GM18909 (cell line): ENCODE measurements at regions not wholly inside any gene's neighbourhood (a gene's known extent, or its start where the extent isn't known, plus 50 kb on each side); places are given as distances from the start of the nearest gene placed in this dataset.

Source experiments
- ATAC-seq: cut with Tn5 transposase; IDR thresholded peaks from one replicate; pipeline ENCODE4 v1.9.1; 2021; ENCODE audit warnings: mild to moderate bottlenecking; ENCODE audit not compliant: unreplicated experiment, poor library complexity

GRCh38 chr11:15748741-15749140 lies 607.6 kb downstream of the SOX6 start:
- ATAC-seq: no peak

DNA sequence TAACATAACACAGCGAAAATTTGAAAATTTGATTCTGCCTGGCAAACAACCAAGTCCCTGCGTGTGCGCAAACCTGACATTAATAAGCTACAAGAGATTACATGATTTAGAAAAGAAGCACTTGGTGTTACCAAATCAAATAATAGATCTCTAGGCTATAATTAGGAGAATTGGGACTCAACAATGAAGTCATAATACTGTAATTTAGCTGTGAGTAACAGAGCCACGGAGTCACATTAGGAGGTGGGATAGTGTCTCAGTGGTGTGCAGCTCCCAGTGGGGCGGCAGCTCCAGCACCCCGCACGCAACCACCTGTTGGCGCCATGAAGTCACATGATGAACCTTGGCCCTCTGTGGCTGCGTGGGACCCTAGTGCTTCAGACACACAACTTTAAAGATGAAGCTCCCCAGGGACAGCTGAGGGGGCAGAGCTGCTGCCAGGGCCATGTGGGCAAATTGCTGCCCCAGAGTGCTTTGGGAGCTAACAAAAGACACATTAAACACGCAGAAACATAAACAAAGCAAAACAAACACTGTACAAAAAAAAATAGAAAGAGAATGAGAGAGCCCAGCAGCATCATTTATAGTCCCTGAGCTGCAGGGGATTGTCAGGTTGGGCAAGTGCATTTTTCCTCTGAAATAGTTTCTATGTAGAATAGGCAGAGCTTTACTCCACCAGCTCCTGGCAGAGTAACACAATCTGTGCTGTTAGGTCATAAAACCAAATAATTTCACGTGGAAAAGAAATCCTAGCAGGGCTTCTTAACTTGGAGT lies 605.6 kb downstream of the SOX6 start:
- no peak for ATAC-seq

DNA sequence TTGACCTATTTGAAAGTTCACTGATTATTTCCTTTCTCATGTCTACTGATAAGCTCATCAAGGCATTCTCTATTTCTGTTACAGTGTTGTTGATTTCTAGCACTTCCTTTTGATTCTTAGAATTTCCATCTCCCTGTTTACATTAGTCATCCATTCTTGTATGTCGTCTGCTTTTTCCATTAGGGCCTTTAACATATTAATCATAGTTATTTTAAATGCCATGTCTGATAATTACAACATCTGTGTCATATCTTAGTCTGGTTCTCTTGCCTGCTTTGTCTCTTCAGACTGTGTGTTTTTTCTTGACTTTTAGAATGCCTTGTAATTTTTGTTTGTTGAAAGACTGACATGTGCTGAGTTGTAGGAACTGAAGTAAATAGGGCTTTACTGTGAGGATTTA lies 602.1 kb downstream of the SOX6 start:
- no peak for ATAC-seq

GRCh38 chr11:15757048-15757698 lies 599.2 kb downstream of the SOX6 start:
- ATAC-seq: no peak

GRCh38 chr11:15758857-15759465 lies 597.4 kb downstream of the SOX6 start:
- no peak for ATAC-seq

- no peak for ATAC-seq
These were observed 595.1 kb downstream of the SOX6 start for GRCh38 chr11:15761235-15761634.

GRCh38 chr11:15764326-15764725 lies 592.0 kb downstream of the SOX6 start:
- no peak for ATAC-seq

- ATAC-seq: no peak
These were observed 591.4 kb downstream of the SOX6 start for GRCh38 chr11:15764948-15765347.

GRCh38 chr11:15765530-15765929 lies 590.8 kb downstream of the SOX6 start:
- ATAC-seq: no peak

- no peak for ATAC-seq
These were observed 588.0 kb downstream of the SOX6 start for GRCh38 chr11:15768321-15768720.

DNA sequence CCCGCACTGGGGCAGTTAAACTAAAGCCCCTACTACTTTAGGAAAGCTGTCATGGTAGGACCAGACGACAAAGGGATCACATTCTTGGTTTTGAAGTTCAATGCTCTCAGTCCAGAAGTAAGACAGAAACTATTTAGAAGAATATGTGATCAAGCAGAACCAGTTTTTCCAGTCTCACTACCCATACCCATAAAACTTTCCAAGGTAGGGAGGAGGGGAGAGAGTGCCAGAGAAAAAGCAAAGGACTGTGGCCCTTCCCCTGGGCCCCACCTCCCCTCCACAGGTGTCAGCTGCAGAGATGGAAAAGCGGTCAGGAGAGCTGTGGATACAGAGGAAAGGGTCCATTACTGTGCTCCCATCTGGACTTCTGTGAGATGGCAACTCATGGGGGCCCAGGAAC lies 587.1 kb downstream of the SOX6 start:
- ATAC-seq: no peak

GRCh38 chr11:15770798-15771414 lies 585.4 kb downstream of the SOX6 start:
- ATAC-seq: no peak

DNA sequence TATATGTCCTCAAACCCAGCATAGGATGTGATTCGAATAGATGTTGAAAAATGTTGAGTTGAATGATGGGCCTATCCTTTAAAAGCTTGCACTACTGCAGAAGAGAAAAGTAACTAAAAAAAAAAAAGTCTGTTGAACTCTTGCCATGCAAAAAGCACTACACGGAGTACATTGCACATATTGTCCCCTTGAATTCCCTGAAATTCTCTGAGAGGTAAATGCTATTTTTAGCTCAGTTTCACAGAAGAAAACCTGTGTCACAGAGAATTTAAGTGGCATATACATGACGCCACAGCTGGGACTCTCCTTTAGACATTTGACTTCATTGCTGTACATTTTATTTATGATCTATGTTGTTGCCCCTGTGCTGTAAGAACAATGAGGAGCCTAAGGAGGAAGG lies 583.8 kb downstream of the SOX6 start:
- ATAC-seq: no peak

GRCh38 chr11:15772981-15773380 lies 583.4 kb downstream of the SOX6 start:
- ATAC-seq: no peak

- no peak for ATAC-seq
These were observed 582.6 kb downstream of the SOX6 start for GRCh38 chr11:15773476-15774387.

GRCh38 chr11:15774388-15774939 lies 581.9 kb downstream of the SOX6 start:
- no peak for ATAC-seq

GRCh38 chr11:15775015-15775541 lies 581.3 kb downstream of the SOX6 start:
- no peak for ATAC-seq

- no peak for ATAC-seq
These were observed 580.5 kb downstream of the SOX6 start for GRCh38 chr11:15775797-15776196.

DNA sequence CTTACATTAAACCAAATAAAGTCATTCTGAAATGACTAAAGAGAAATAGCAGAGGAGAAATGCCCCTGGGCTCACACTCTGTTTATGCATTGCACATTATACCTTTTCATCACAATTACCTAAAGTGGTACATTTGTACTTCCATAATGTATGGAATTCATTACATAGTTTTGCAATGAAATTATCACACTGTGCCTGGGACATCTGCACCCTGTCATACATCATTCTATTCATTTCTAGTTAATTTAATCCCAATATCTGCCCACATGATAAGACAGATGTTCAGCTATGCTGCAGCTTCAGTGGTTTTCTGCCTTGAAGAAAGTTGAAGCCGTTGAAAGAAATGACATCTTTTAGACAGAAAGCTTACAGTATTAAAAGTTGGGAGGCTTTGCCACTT lies 580.0 kb downstream of the SOX6 start:
- no peak for ATAC-seq

DNA sequence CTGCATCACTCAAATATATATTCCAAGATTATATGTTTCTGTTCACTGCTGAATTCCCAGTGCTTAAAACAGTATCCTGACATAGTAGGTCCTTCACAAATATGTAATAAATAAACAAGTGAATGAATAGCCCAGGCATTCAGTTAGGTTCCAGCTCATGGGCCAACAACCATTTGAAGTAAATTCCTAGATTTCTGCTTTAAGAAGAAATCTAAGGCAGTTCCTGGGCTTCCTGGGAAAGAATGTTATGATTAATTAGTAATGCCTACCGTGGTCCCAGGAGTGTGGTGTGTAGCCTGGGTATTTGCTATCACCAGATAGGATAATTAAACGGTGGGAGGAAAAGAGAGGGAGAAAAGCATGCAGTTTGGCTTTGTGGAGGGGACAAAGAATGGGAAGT lies 576.8 kb downstream of the SOX6 start:
- no peak for ATAC-seq
